ENCODE measurements at regions not wholly inside any gene's neighbourhood (a gene's known extent, or its start where the extent isn't known, plus 50 kb on each side); places are given as distances from the start of the nearest gene placed in this dataset.

DNA sequence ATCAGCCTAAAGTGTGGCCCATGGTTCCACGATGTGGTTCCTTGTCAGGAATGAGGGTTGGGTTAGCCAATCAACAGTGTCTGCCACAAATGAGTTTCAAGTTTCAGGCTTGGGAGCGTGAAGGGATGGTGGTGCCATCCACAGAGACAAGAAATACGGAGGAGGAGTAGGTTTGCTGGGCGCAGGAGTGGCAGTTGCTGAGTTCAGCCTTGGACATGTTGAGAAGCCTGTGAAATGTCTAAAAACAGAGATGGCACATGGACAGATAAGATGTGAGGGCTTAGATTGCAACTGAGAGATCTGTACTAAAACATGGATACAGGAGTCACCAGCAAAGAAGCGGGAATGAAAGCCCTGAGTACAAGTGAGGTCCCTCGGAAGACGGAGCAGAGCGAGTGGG lies 481.0 kb downstream of the BCOR start (continued):
- TF ChIP-seq ZNF26 (tag by site-specific recombination; IDR thresholded peaks at IDR 0.05) (no peak), ZEB2 (tag by site-specific recombination; IDR thresholded peaks at IDR 0.05) (no peak), EGR2 (tag by site-specific recombination; IDR thresholded peaks at IDR 0.05; ENCODE audit: low read depth) (no peak)

GRCh38 chrX:39618178-39618577 lies 479.6 kb downstream of the BCOR start:
- no peaks in the 10 kb centered on the region for H3K9me3 ChIP-seq (ENCODE audit: control insufficient read depth, insufficient read depth, low read depth, low read length)
- H3K4me3 ChIP-seq (ENCODE audit: low read depth, low read length) = no peak overlapping the region
- H3K4me1 ChIP-seq (ENCODE audit: control insufficient read depth, insufficient read depth, low read length) = no peaks in the 10 kb centered on the region; the same call in 1 of the 2 replicates
- ChIA-PET POLR2A (no interaction called here), CTCF (interaction anchor here (0.6 to 0.8 kb wide), 2 partner anchors 39 to 962 kb away, joined by 3 read pairs; no protein-coding TSS in a partner anchor)
- H3K27ac ChIP-seq (ENCODE audit: extremely low read depth, low read depth, low read length) = no peak overlapping the region
- TF ChIP-seq ZSCAN30 (tag by site-specific recombination; IDR thresholded peaks at IDR 0.05) = no peak
- TF ChIP-seq SP7 (tag by site-specific recombination; IDR thresholded peaks at IDR 0.05) = no peak
- TF ChIP-seq ZNF266 (tag by site-specific recombination; IDR thresholded peaks at IDR 0.05; ENCODE audit: low read depth) = no peak
- TF ChIP-seq, protein P1, sequence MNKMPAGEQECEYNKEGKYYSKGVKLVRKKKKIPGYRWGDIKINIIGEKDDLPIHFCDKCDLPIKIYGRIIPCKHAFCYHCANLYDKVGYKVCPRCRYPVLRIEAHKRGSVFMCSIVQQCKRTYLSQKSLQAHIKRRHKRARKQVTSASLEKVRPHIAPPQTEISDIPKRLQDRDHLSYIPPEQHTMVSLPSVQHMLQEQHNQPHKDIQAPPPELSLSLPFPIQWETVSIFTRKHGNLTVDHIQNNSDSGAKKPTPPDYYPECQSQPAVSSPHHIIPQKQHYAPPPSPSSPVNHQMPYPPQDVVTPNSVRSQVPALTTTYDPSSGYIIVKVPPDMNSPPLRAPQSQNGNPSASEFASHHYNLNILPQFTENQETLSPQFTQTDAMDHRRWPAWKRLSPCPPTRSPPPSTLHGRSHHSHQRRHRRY (tag by site-specific recombination; IDR thresholded peaks at IDR 0.05) = no peak
- TF ChIP-seq ZNF830 (tag by site-specific recombination; IDR thresholded peaks at IDR 0.05; ENCODE audit: low read depth) = no peak
- TF ChIP-seq GLIS1 (tag by site-specific recombination; IDR thresholded peaks at IDR 0.05) = no peak
- no peak for TF ChIP-seq ZNF660 (tag by site-specific recombination; IDR thresholded peaks at IDR 0.05)
- TF ChIP-seq ZNF280D (tag by site-specific recombination; IDR thresholded peaks at IDR 0.05) = no peak
- H3K36me3 ChIP-seq (ENCODE audit: control insufficient read depth in 2 of 2, insufficient read depth in 1 of 2, low read length in 2 of 2) = no peaks in the 10 kb centered on the region

DNA sequence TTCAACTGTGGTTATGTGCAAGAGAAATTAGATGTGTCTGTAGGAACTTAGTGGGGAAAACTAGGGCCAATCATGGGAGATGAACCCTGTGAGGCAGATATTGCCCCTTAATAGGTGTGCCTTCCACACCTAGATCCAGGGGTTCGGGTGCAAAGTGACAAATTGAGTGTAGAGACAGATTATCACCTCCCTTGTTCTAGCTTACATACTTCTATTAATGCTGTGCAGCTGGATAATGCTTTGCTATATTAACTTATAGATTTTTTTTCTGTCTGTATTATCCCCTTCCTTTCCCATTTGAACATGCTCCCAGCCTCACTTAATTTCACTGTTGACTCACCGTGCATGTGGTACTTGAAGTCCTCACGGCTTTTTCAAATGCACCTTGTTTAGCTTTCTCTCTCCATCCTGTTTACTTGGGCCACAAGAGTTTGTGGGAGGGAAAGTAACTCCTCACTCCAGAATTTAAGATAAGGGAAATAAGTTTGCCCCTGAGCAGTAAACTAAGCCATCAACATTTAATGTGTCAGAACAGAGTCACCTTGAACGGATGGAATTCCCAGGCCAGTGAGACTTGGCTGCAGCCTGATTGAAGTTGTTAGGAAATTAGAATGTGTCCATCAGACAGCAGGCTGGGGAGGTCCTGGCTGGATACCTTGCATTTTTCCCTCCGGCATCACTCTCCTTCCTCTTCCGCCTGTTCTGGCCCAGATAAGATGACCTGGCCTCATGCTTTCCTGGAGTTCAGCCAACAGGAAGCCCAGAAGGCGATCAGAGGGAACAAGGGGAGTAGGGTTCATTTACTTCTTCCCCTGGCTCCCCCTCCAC lies 478.4 kb downstream of the BCOR start:
- Histone ChIP-seq H3K4me1 (ENCODE audit: control insufficient read depth, insufficient read depth, low read length) (no peaks in the 10 kb centered on the region), H3K27ac (ENCODE audit: extremely low read depth, low read depth, low read length) (no peak overlapping the region), H3K4me3 (ENCODE audit: low read depth, low read length) (no peak overlapping the region), H3K36me3 (ENCODE audit: control insufficient read depth in 2 of 2, insufficient read depth in 1 of 2, low read length in 2 of 2) (no peaks in the 10 kb centered on the region), H3K9me3 (ENCODE audit: control insufficient read depth, insufficient read depth, low read depth, low read length) (no peaks in the 10 kb centered on the region)
- ChIA-PET CTCF (interaction anchor here (0.6 to 0.8 kb wide), 3 partner anchors 38 to 176 kb away, joined by 3 to 4 read pairs (median 4); no protein-coding TSS in a partner anchor), POLR2A (no interaction called here)
- TF ChIP-seq MEIS1 (CRISPR knock-in tag; IDR thresholded peaks at IDR 0.05; ENCODE audit: borderline replicate concordance) = peak; percentile 66; the same call in 1 of the 2 replicates
- no peak for TF ChIP-seq EGR2 (tag by site-specific recombination; IDR thresholded peaks at IDR 0.05; ENCODE audit: low read depth)
- TF ChIP-seq ZNF701 (tag by site-specific recombination; IDR thresholded peaks at IDR 0.05) = no peak

- CTCF ChIA-PET = no interaction called here
- H3K27ac ChIP-seq (ENCODE audit: extremely low read depth, low read depth, low read length) = no peak overlapping the region
- H3K36me3 ChIP-seq (ENCODE audit: control insufficient read depth in 2 of 2, insufficient read depth in 1 of 2, low read length in 2 of 2) = no peaks in the 10 kb centered on the region
- POLR2A ChIA-PET = no interaction called here
- no peak overlapping the region for H3K4me3 ChIP-seq (ENCODE audit: low read depth, low read length)
- no peaks in the 10 kb centered on the region for H3K9me3 ChIP-seq (ENCODE audit: control insufficient read depth, insufficient read depth, low read depth, low read length)
- H3K4me1 ChIP-seq (ENCODE audit: control insufficient read depth, insufficient read depth, low read length) = no peaks in the 10 kb centered on the region
- no peak for TF ChIP-seq ZFP69B (tag by site-specific recombination; IDR thresholded peaks at IDR 0.05)
- TF ChIP-seq ZNF266 (tag by site-specific recombination; IDR thresholded peaks at IDR 0.05; ENCODE audit: low read depth) = no peak
- no peak for TF ChIP-seq ZFHX2 (tag by site-specific recombination; conservative IDR thresholded peaks at IDR 0.05)
- TF ChIP-seq GLI4 (tag by site-specific recombination; IDR thresholded peaks at IDR 0.05) = no peak
- no peak for TF ChIP-seq ZNF16 (tag by site-specific recombination; IDR thresholded peaks at IDR 0.05; ENCODE audit: low read depth)
- TF ChIP-seq ZNF23 (tag by site-specific recombination; IDR thresholded peaks at IDR 0.05; ENCODE audit: borderline replicate concordance) = no peak
- TF ChIP-seq ZNF830 (tag by site-specific recombination; IDR thresholded peaks at IDR 0.05; ENCODE audit: low read depth) = no peak
- no peak for TF ChIP-seq ZNF626 (tag by site-specific recombination; IDR thresholded peaks at IDR 0.05)
- TF ChIP-seq, protein P2, sequence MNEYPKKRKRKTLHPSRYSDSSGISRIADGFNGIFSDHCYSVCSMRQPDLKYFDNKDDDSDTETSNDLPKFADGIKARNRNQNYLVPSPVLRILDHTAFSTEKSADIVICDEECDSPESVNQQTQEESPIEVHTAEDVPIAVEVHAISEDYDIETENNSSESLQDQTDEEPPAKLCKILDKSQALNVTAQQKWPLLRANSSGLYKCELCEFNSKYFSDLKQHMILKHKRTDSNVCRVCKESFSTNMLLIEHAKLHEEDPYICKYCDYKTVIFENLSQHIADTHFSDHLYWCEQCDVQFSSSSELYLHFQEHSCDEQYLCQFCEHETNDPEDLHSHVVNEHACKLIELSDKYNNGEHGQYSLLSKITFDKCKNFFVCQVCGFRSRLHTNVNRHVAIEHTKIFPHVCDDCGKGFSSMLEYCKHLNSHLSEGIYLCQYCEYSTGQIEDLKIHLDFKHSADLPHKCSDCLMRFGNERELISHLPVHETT (tag by site-specific recombination; IDR thresholded peaks at IDR 0.05) = no peak
- no peak for TF ChIP-seq ZSCAN23 (tag by site-specific recombination; IDR thresholded peaks at IDR 0.05)
- TF ChIP-seq ZNF202 (tag by site-specific recombination; IDR thresholded peaks at IDR 0.05; ENCODE audit: borderline replicate concordance) = no peak
These were observed 473.6 kb downstream of the BCOR start for GRCh38 chrX:39624166-39624565.

Measured in HEK293 (cell line).